ENCODE measurements at regions not wholly inside any gene's neighbourhood (a gene's known extent, or its start where the extent isn't known, plus 50 kb on each side); places are given as distances from the start of the nearest gene placed in this dataset.
A peak's percentile ranks its signal among the peaks of the same experiment; 100 is the strongest.

- DNase-seq (ENCODE audit: low read depth in 4 of 4, low spot score in 3 of 4) = no peak
Observed at GRCh38 chr12:126700096-126700495, 1566.9 kb upstream of the TMEM132C start.

GRCh38 chr12:126704609-126705008 lies 1562.4 kb upstream of the TMEM132C start:
- DNase-seq (ENCODE audit: low read depth in 4 of 4, low spot score in 3 of 4) = no peak

DNA sequence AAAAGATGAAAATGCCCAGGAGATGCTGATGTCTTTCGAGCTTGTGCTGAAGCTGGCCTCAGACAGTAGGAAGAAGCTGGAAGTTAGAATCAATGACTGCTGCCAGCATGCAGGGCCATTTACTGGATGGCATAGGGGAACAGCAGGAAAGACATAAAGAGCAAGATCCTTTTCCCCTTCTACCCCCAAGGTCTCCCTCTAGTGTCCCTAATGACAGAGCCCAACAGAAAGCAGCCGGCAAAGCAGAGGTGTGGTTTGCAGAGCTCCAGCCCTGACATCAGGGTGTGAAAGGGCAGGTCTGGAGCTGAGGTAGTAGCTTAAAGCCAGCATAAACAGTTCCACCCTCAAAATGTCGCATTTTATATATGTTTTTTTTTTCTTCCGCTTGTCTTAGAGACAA lies 1560.7 kb upstream of the TMEM132C start:
- DNase-seq (ENCODE audit: low read depth in 4 of 4, low spot score in 3 of 4) = no peak

DNA sequence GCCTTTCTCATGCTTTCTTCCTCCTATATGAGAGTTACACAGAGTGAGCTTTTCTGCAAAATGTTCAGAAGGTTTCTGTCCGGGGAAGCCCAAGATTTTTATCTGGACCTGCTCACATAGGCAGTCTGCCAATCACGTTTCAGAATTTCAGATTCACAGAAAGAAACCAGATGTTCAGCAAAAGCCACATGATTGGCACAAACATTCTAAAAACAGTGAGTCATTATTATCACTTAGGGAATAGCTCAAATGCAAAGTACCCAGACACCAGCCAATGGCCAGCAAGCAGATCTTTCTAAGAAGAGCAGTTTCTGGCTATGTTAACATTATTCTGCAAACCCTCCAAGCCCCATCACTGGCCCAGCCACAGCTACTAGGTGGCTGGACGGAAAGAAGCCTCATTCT lies 1558.5 kb upstream of the TMEM132C start:
- no peak for DNase-seq (ENCODE audit: low read depth in 4 of 4, low spot score in 3 of 4)

GRCh38 chr12:126718365-126718764 lies 1548.6 kb upstream of the TMEM132C start:
- no peak for DNase-seq (ENCODE audit: low read depth in 4 of 4, low spot score in 3 of 4)

DNA sequence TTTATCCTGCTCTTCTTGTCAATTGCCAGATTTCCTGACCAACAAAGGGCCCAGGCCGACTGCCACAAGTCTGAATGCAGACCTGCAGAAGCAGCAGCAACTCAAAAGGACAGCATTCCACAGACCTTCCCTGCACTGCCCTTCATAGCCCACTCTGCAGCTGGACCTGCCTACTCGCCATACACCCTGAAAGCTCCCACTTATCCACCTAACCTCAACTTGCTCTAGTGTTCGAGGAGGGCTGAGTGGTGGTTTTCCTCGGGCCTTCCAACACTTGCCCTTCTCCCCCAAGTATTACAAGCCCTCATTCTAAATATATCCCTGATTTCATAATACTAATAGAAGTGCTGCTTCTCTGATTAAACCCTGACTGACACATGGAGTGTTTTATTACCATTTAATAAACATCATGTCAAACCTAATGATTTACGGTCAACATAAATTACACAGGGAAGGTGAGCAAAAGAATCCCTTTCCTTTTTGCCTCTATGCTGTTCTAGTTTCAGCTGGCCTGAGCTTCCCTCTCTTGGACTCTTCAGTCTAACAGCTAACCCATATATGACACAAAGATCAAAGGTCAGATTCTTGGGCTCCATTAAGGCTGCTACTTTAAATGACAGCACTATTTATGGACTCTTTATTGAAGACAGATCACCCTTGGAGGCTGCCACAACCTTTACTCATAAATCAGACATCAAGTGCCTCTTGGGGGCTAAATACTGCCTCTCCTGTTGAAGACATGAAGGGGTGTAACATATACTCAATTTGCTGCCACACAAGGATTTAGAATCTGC lies 1546.9 kb upstream of the TMEM132C start:
- peak in 1 of 4 donors; percentile 12 for DNase-seq (ENCODE audit: low read depth in 4 of 4, low spot score in 3 of 4)

DNA sequence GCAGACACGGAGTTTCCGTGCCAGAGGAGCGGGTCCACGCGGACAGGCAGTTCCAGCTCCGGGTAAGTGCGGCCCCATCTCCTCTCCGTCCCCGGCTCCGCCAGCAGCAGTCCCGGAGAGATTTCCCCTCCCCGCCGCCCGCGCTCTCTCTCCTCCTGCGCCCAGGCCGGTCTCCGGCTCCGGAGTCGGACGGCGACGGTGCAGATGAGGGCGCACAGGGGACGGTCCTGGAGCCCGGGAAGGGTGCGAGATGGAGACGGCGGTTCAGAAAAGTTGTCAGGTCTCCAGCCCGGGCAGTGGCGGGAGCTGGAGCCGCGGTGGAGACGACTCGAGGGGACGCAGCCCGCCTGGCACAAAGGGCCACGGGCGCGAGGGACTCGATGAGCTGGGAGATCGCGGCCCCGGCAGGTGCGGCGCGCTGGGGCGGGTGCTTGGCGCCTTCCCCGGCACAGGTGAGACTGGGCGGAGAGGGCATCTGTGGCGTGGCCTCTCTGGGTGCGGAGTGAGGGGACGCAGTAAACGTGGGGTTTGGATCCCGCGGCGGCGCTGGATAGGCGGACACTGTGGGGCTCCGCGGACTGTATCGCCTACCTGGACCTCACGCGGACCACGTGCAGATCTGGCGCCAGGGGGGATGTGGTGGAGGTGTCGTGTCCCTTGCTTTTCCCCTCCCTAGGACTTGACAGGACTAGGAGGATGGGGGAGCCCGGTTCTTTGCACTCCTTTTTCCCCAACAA lies 1540.3 kb upstream of the TMEM132C start:
- no peak for DNase-seq (ENCODE audit: low read depth in 4 of 4, low spot score in 3 of 4)

GRCh38 chr12:126727218-126728075 lies 1539.5 kb upstream of the TMEM132C start:
- DNase-seq (ENCODE audit: low read depth in 4 of 4, low spot score in 3 of 4) = no peak

- DNase-seq (ENCODE audit: low read depth in 4 of 4, low spot score in 3 of 4) = no peak
Observed at GRCh38 chr12:126734296-126734695, 1532.7 kb upstream of the TMEM132C start.

GRCh38 chr12:126734710-126735109 lies 1532.3 kb upstream of the TMEM132C start:
- no peak for DNase-seq (ENCODE audit: low read depth in 4 of 4, low spot score in 3 of 4)

DNA sequence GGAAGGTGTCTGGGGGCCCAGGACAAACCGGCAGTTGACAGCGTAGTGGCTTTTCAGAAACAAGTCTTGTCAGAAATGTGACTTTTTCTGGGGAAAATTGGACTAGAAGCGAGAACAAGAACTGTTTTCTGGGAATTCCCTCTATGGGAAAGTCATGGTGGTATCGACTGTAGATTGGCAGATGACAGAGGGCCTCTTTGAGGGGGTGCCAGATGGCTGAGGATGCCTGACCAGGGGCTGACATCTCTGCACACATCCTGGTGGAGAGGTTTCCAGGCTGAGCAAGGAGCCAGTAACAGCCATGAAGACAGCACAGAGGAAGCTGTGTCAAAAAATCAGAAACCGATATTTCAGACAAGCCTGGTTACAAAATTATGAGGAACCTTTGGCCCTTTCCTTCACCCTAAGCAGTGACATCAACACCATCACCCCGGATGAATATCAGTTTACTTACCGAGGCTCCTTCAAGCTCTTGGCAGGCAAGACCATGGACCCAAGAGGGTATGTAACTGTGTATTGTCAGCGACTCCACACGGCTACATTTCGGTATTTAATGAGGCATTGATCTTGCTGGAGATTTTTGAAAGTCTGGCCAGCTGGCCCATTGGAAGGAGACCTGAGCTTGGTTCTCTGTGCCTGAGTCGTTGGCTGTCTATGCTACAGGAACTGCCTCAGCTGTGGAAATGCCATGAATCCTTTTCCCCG lies 1525.3 kb upstream of the TMEM132C start:
- no peak for DNase-seq (ENCODE audit: low read depth in 4 of 4, low spot score in 3 of 4)

- DNase-seq (ENCODE audit: low read depth in 4 of 4, low spot score in 3 of 4) = no peak
Observed at GRCh38 chr12:126742241-126742641, 1524.7 kb upstream of the TMEM132C start.

DNA sequence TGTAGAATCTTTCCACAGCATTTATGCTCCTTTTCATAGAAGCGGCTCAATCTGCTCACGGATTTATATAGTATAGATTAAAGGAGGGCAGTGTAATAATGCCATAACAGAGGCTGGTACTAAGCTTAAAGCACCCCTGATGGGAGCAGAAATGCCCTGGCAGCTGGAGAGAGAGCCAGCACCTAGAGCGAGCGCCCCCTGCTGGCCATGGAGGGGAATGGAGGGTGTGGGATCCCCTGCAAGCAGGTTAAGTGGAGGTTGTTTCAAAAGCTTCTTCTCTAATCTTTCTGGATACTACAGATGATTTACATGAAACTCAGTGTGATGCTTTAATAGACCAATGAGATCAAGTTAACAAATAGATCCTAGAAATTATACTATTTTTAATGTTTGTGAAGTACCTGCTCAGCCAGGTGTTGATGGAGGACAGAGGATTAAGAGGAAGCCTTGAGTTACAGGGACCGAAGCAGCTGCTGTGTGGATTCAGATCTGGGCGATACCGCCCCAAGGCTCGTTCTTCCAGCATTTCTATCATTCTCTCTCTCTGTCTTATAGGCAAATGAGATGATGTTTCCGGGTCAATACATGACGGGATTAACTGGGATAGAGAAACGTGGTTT lies 1519.3 kb upstream of the TMEM132C start:
- DNase-seq (ENCODE audit: low read depth in 4 of 4, low spot score in 3 of 4) = peak in 1 of 4 donors; percentile 9

- no peak for DNase-seq (ENCODE audit: low read depth in 4 of 4, low spot score in 3 of 4)
Observed at GRCh38 chr12:126752021-126752420, 1514.9 kb upstream of the TMEM132C start.

GRCh38 chr12:126757326-126757725 lies 1509.6 kb upstream of the TMEM132C start:
- no peak for DNase-seq (ENCODE audit: low read depth in 4 of 4, low spot score in 3 of 4)

GRCh38 chr12:126760092-126760491 lies 1506.9 kb upstream of the TMEM132C start:
- no peak for DNase-seq (ENCODE audit: low read depth in 4 of 4, low spot score in 3 of 4)

- DNase-seq (ENCODE audit: low read depth in 4 of 4, low spot score in 3 of 4) = no peak
Observed at GRCh38 chr12:126761420-126761819, 1505.5 kb upstream of the TMEM132C start.

GRCh38 chr12:126762150-126762549 lies 1504.8 kb upstream of the TMEM132C start:
- no peak for DNase-seq (ENCODE audit: low read depth in 4 of 4, low spot score in 3 of 4)

DNA sequence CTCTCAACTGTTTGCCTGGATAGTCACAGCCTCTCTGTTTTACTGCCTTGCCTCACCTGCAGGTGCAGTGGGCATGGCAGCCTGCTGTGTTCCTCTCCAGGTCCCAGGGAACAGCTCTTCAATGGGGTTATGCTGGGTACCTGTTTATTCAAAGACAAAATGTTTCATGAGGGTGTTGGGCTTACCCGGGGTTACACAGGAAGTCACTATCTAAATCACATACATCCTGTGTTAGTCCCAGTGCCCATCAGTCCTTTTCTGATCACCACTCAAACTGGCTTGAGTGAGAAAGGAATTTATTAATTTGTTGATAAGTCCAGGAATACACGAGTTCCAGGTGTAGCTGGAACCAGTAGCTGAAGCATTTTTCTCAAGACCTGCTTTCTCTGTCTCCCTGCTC lies 1503.6 kb upstream of the TMEM132C start:
- DNase-seq (ENCODE audit: low read depth in 4 of 4, low spot score in 3 of 4) = no peak

DNA sequence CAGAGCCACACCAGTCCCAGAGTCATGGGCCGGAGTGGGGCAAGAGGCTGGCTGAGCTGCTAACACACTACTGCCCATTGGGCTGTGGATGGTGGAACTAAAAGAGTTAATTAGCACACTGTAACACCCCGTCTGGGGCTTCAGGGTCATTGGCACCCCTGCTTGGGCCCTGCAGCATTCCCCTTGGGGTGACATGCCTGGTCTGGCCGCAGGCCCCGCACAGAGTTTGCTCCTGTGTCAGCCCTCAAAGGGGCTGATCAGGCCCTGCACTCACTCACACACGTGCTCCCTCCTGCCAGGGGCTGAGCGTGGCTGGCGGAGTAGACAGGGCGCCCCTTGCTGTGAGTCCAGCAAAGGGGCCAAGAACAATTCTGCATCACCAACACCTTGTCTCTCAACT lies 1499.6 kb upstream of the TMEM132C start:
- no peak for DNase-seq (ENCODE audit: low read depth in 4 of 4, low spot score in 3 of 4)

All from right renal pelvis (tissue), 4 donors.